Loucy (cell line): ENCODE measurements at regions not wholly inside any gene's neighbourhood (a gene's known extent, or its start where the extent isn't known, plus 50 kb on each side); places are given as distances from the start of the nearest gene placed in this dataset.

ENCODE experiments used
- CTCF ChIP-seq: fragments of 200-600 bp; sonication (generic); conservative IDR thresholded peaks from 2 replicates; pipeline ENCODE4 v1.5.1; 2014; ENCODE audit warnings: mild to moderate bottlenecking, antibody characterized with exemption, low read length
- EZH2phosphoT487 ChIP-seq: fragments of 200-600 bp; IDR thresholded peaks from 2 replicates; pipeline ENCODE4 v1.6.1; 2018; ENCODE audit warnings: antibody characterized with exemption, mild to moderate bottlenecking, moderate library complexity, borderline replicate concordance

- TF ChIP-seq CTCF (no peak), EZH2phosphoT487 (no peak)
Measured at GRCh38 chr10:65340340-65340739, 1585.5 kb upstream of the LRRTM3 start.
